Neural cell (in vitro differentiated cells): ENCODE measurements at regions not wholly inside any gene's neighbourhood (a gene's known extent, or its start where the extent isn't known, plus 50 kb on each side); places are given as distances from the start of the nearest gene placed in this dataset.
"Not testable (repeated sequence)": the region's sequence is repeated elsewhere in the genome, so short reads cannot be mapped to it uniquely, and the experiment has no call there.

Source experiments
- H2AFZ ChIP-seq: fragments of 200-600, 300-800 bp; sonication (generic), shearing (Covaris generic); 2 replicates; pipeline ENCODE4 v1.6.0; 2014; ENCODE audit warnings: low read depth, mild to moderate bottlenecking, antibody characterized with exemption, low read length, moderate library complexity
- H3F3A ChIP-seq: fragments of 200-600 bp; shearing (Covaris generic); 2 replicates; pipeline ENCODE4 v1.6.1; 2016; ENCODE audit warnings: mild to moderate bottlenecking, moderate library complexity, mixed read lengths, antibody characterized with exemption, low read length; ENCODE audit not compliant: insufficient read depth, poor library complexity, severe bottlenecking
- H3K27ac ChIP-seq: fragments of 200-600, 300-800 bp; sonication (generic), shearing (Covaris generic); 2 replicates; pipeline ENCODE4 v1.5.1; 2014; ENCODE audit warnings: mild to moderate bottlenecking, low read length, moderate library complexity
- H3K27me3 ChIP-seq: fragments of 300-800, 200-600 bp; sonication (generic), shearing (Covaris generic); 2 replicates; pipeline ENCODE4 v1.6.0; 2014; ENCODE audit warnings: mild to moderate bottlenecking, low read depth, low read length, moderate library complexity; ENCODE audit not compliant: insufficient read depth
- H3K36me3 ChIP-seq: fragments of 300-800, 200-600 bp; sonication (generic), shearing (Covaris generic); 2 replicates; pipeline ENCODE4 v1.5.1; 2014; ENCODE audit warnings: mild to moderate bottlenecking, antibody characterized with exemption, low read length, moderate library complexity; ENCODE audit not compliant: insufficient read depth
- H3K4me2 ChIP-seq: fragments of 300-800, 200-600 bp; sonication (generic), shearing (Covaris generic); 2 replicates; pipeline ENCODE4 v1.6.0; 2014; ENCODE audit warnings: mild to moderate bottlenecking, low read length
- H3K4me3 ChIP-seq: fragments of 300-800, 200-600 bp; sonication (generic), shearing (Covaris generic); 2 replicates; pipeline ENCODE4 v1.5.1; 2014; ENCODE audit warnings: mild to moderate bottlenecking, low read length, moderate library complexity
- H3K79me2 ChIP-seq: fragments of 200-600 bp; shearing (Covaris generic); replicated peaks from 2 replicates; pipeline ENCODE4 v1.6.0; 2014; ENCODE audit warnings: mild to moderate bottlenecking, low read length, moderate library complexity; ENCODE audit not compliant: insufficient read depth
- H3K9ac ChIP-seq: fragments of 300-800, 200-600 bp; sonication (generic), shearing (Covaris generic); 2 replicates; pipeline ENCODE4 v1.6.1; 2016; ENCODE audit warnings: mild to moderate bottlenecking, low read length, mixed read lengths
- H3K9me2 ChIP-seq: fragments of 200-600 bp; shearing (Covaris generic); 2 replicates; pipeline ENCODE4 v1.6.1; 2016; ENCODE audit warnings: mild to moderate bottlenecking, low read length, mixed read lengths; ENCODE audit not compliant: insufficient read depth
- H3K9me3 ChIP-seq: fragments of 200-600, 300-800 bp; sonication (generic), shearing (Covaris generic); 2 replicates; pipeline ENCODE4 v1.6.1; 2016; ENCODE audit warnings: mild to moderate bottlenecking, mixed run types, low read length, moderate library complexity, mixed read lengths
- H4K20me1 ChIP-seq: fragments of 200-600 bp; shearing (Covaris generic); 2 replicates; pipeline ENCODE4 v1.6.1; 2016; ENCODE audit warnings: mild to moderate bottlenecking, mixed run types; ENCODE audit not compliant: insufficient read depth
- CTCF ChIP-seq: fragments of 450-650 bp; IDR thresholded peaks from 2 replicates; pipeline ENCODE4 v1.5.1; 2014; ENCODE audit warnings: antibody characterized with exemption, mild to moderate bottlenecking, moderate library complexity; ENCODE audit not compliant: poor library complexity, severe bottlenecking
- EP300 ChIP-seq: fragments of 450-650 bp; conservative IDR thresholded peaks from 2 replicates; pipeline ENCODE4 v1.6.1; 2014; ENCODE audit warnings: antibody characterized with exemption, mild to moderate bottlenecking, moderate library complexity; ENCODE audit not compliant: poor library complexity, severe bottlenecking
- EZH2 ChIP-seq: fragments of 200-600, 300-800 bp; shearing (Covaris generic), sonication (generic); IDR thresholded peaks from 2 replicates; pipeline ENCODE4 v1.6.1; 2014; ENCODE audit warnings: antibody characterized with exemption, low read length, borderline replicate concordance, mild to moderate bottlenecking; ENCODE audit not compliant: insufficient read depth, poor library complexity, severe bottlenecking
- MXI1 ChIP-seq: fragments of 450-650 bp; conservative IDR thresholded peaks from 2 replicates; pipeline ENCODE4 v1.6.1; 2014; ENCODE audit warnings: antibody characterized with exemption, mild to moderate bottlenecking; ENCODE audit not compliant: poor library complexity, severe bottlenecking
- POLR2AphosphoS5 ChIP-seq: IDR thresholded peaks from 2 replicates; pipeline ENCODE4 v1.6.1; 2012
- RAD21 ChIP-seq: fragments of 450-650 bp; conservative IDR thresholded peaks from 2 replicates; pipeline ENCODE4 v1.6.1; 2014; ENCODE audit warnings: antibody characterized with exemption, mild to moderate bottlenecking, moderate library complexity
- REST ChIP-seq: IDR thresholded peaks from 2 replicates; pipeline ENCODE4 v1.6.1; 2012; ENCODE audit warnings: borderline replicate concordance
- SMC3 ChIP-seq: fragments of 450-650 bp; conservative IDR thresholded peaks from 2 replicates; pipeline ENCODE4 v1.6.1; 2014; ENCODE audit warnings: antibody characterized with exemption, mild to moderate bottlenecking, moderate library complexity; ENCODE audit not compliant: poor library complexity
- TAF1 ChIP-seq: IDR thresholded peaks from 2 replicates; pipeline ENCODE4 v1.6.1; 2012; ENCODE audit warnings: low read depth

GRCh38 chr10:11691319-11691755, 50.8 kb upstream of the ECHDC3 start:
- Histone ChIP-seq H3K4me2 (no peak overlapping the region), H3K36me3 (no peaks in the 10 kb centered on the region), H3K27me3 (no peaks in the 10 kb centered on the region), H3K9ac (no peak overlapping the region), H3K9me2 (no peaks in the 10 kb centered on the region), H3K27ac (no peak overlapping the region), H3K79me2 (no peaks in the 10 kb centered on the region), H2AFZ (no peak overlapping the region), H3F3A (no peaks in the 10 kb centered on the region), H3K4me3 (no peak overlapping the region), H3K9me3 (no peaks in the 10 kb centered on the region), H4K20me1 (no peaks in the 10 kb centered on the region)
- TF ChIP-seq SMC3 (no peak), CTCF (no peak), EZH2 (no peak), POLR2AphosphoS5 (no peak), TAF1 (no peak), REST (no peak), MXI1 (no peak)

- Histone ChIP-seq H3K27me3 (no peaks in the 10 kb centered on the region), H3K27ac (no peak overlapping the region), H4K20me1 (no peaks in the 10 kb centered on the region), H3F3A (no peaks in the 10 kb centered on the region), H3K9ac (no peak overlapping the region), H3K79me2 (no peaks in the 10 kb centered on the region), H3K4me3 (no peak overlapping the region), H3K9me2 (no peaks in the 10 kb centered on the region), H3K36me3 (no peaks in the 10 kb centered on the region), H3K9me3 (no peaks in the 10 kb centered on the region), H2AFZ (no peak overlapping the region), H3K4me2 (no peak overlapping the region)
- TF ChIP-seq TAF1: no peak
- no peak for TF ChIP-seq EZH2
- TF ChIP-seq CTCF: no peak
- TF ChIP-seq REST: no peak
- no peak for TF ChIP-seq RAD21
- TF ChIP-seq EP300: no peak
- TF ChIP-seq POLR2AphosphoS5: no peak
- TF ChIP-seq SMC3: no peak
- no peak for TF ChIP-seq MXI1
Measured at GRCh38 chr10:11689945-11690736, 52.0 kb upstream of the ECHDC3 start.

- H3K9me3 ChIP-seq, H3K9ac ChIP-seq, H3K27ac ChIP-seq, H3K79me2 ChIP-seq, H3F3A ChIP-seq, H2AFZ ChIP-seq, H3K9me2 ChIP-seq, H3K4me3 ChIP-seq, H3K4me2 ChIP-seq, H3K36me3 ChIP-seq, H3K27me3 ChIP-seq, H4K20me1 ChIP-seq: not testable (repeated sequence)
Measured at GRCh38 chr10:11688448-11688795, 53.8 kb upstream of the ECHDC3 start.
